ENCODE measurements at regions not wholly inside any gene's neighbourhood (a gene's known extent, or its start where the extent isn't known, plus 50 kb on each side); places are given as distances from the start of the nearest gene placed in this dataset.

DNA sequence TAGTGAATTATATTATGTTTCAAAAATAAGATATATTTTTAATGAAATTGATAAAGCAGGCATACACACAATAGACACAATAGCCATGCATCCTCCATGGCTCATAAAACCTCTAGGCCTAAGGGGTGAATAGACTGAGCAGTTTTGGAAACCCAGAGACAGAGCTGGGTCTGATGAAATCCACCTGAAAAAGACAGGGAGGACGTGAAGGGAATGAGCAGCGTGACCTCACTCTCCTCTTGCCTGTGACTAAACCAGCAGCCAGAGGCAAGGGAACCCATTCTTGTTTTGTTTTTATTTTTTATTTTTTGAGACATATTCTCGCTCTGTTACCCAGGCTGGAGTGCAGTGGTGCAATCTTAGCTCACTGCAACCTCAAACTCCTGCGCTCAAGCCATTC lies 424.4 kb upstream of the FAM241A start:
- no peak for DNase-seq (ENCODE audit: low read depth)

DNA sequence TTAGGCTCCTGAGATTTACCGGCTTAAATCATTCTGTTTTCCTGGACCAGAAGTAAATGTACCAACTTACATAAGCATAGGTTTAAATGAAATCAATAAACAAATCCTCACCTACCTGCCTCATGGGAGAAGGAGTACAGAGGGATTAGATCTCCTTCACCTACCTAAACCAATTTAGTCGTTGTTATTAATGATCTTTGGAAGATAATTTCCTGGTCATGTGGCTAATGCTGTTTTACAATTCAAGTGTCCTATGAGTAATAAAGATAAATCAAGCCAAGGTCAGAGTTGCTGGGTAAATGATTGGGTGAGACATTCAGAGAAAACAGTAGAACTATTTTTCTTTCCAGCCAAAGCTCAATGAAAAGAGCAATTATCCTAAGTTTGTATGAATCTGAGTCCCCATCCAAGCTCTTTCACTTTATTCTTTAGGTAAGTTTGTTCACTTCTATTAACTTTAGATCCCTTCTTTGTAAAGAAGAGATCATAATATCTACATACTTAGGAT lies 423.0 kb upstream of the FAM241A start:
- DNase-seq (ENCODE audit: low read depth): no peak

GRCh38 chr4:111736516-111736915 lies 408.7 kb upstream of the FAM241A start:
- DNase-seq (ENCODE audit: low read depth): no peak

DNA sequence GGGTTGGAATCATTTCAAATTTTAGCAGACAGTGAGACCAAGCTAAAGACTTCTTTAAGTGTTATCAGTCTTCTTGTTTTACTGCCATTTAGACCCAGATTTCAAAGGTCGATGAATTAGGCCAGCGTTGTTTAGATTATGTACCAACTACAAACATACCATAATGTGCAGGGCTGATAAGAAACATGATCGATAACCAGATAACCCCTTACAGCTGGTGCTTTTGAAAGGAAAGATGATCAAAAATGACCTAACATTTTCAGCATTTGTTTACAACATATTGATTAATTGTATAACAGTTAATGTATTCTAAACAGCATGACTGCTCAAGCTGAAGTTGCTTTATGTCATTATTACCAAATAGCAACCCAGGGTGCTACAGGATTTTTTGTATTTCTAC lies 400.4 kb upstream of the FAM241A start:
- no peak for DNase-seq (ENCODE audit: low read depth)

DNA sequence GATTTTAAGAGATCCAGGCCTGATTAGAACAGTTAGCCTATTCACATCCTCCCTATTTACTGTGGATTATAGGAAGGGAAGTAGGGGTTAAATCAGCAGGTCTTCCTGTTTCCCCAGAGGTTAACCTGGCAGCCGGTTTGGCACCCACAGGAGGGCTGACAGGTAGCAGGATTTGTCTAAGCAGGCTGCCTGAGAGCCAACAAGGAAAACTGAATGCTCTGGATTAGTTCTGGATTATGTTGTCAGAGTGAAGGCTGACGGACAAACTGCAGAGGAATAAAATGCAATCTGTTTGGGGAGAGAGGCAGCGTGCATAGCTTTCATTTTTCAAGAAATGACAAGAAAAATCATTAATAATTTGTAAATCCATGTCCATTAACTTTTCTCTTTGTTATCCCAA lies 397.1 kb upstream of the FAM241A start:
- no peak for DNase-seq (ENCODE audit: low read depth)

- no peak for DNase-seq (ENCODE audit: low read depth)
Measured at GRCh38 chr4:111754003-111754402, 391.3 kb upstream of the FAM241A start.

GRCh38 chr4:111755571-111755970 lies 389.7 kb upstream of the FAM241A start:
- DNase-seq (ENCODE audit: low read depth): no peak

DNA sequence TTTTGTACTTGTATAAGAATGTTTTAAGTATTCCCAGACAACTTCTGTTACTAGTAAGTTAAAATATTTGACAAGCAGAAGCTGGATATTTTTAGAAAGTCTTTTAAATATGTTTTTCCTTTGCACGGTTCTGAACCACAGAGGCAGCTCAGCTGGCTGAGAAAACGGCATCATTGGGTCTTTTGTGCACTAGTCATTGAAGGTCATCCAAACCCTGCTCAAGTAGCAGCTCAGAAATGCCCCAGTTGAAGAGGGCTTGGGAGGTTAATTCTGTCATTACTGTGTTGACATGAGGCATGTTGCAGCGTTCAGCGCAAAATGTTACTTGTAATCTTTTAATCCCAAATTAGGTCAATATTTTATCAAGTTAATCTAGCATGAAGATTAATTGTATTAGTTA lies 383.7 kb upstream of the FAM241A start:
- DNase-seq (ENCODE audit: low read depth): no peak

DNA sequence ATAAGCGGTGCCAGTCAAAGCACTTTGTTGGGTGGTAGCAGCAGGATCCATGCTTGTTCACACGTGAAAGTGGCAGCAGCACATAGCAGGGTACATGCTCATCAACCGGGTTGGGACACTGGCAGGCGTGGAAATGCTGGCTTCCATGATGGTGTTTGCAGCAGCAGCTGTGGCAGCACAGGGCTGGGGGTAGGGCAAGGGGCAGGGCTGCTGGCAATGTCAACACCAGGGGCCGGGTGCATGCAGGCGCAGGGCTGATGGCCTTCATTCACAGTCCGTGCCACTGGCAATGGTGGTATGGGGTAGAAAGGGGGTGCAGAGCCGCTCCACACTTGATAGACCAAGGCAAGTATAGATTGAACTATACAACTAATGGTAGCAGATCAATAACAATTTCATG lies 374.7 kb upstream of the FAM241A start:
- DNase-seq (ENCODE audit: low read depth): no peak

DNA sequence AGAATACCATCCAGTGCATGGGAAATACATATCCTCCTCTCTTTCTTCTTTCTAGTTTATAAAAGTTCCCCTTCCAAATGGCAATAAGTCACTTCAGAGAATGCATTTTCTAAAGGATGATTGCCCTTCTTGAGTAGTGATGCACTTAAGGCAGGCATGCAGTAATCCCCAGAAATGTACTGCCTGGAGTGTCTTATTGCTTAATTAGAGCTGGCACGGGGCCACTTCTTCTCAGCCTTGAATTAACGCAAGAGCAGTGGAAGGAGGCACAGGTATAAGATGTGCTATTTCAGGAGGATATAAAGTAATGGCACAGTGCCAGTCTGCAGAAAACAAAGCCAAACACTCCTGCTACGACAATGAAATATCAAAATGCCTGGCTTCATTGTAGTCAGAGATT lies 371.4 kb upstream of the FAM241A start:
- DNase-seq (ENCODE audit: low read depth): no peak

GRCh38 chr4:111775556-111776297 lies 369.5 kb upstream of the FAM241A start:
- peak; percentile 14 for DNase-seq (ENCODE audit: low read depth)

DNA sequence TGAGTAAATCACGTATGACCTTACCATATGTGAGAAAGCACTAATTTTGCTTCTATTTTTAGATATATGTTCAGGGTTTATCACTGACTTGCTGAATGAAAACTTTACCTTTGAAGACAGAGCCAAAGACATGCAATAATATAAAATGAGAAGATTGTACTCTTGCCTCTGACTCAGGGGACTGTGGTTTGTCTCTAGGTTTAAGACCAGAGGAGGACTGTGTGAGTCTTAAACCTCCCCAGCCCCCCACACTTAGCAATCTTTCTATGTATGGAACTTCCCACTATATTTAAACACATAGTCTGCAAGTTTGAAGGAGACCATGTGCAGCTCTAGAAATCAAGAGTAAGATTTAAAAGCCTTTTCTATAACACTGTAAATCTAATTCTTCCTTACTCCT lies 368.7 kb upstream of the FAM241A start:
- DNase-seq (ENCODE audit: low read depth): peak; percentile 27

GRCh38 chr4:111778543-111778942 lies 366.7 kb upstream of the FAM241A start:
- DNase-seq (ENCODE audit: low read depth): no peak

DNA sequence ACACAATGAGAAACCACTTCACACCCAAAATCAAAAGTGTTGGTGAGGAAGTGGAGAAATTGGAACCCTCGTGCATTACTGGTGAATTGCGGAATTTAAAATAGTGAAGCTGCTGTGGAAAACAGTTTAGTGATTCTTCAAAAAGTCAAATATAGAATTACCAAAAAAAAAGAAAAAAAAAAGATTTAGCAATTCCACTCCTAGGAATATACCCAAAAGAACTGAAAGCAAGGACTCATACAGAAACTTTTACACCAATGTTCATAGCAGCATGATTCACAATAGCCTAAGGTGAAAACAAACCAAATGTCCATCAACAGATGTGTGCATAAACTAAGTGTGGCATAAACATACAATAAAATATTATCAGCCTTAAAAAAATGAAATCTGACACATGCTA lies 364.3 kb upstream of the FAM241A start:
- DNase-seq (ENCODE audit: low read depth): no peak

GRCh38 chr4:111781611-111782010 lies 363.6 kb upstream of the FAM241A start:
- peak; percentile 6 for DNase-seq (ENCODE audit: low read depth)

DNA sequence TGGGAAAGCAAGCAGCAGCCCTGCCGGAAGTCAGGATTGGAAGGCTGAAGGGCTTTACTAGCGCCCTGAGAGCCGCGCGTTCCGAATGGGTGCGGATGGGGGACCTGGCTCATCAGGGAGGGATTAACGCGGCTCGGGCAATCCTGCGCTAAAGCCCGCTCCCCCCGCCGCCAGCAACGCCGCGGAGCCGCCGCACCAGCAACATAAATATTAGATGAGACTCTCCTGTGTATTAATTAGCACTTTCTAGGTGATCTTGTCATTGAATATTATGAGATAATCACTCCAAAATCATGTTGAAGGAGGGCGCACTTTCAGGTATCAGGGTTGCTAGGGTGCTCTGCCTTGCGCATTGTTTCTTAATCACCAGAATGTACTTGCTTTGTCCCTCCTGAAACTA lies 357.2 kb upstream of the FAM241A start:
- no peak for DNase-seq (ENCODE audit: low read depth)

- DNase-seq (ENCODE audit: low read depth): no peak
Measured at GRCh38 chr4:111789901-111790640, 355.2 kb upstream of the FAM241A start.

GRCh38 chr4:111792632-111793031 lies 352.6 kb upstream of the FAM241A start:
- no peak for DNase-seq (ENCODE audit: low read depth)

DNA sequence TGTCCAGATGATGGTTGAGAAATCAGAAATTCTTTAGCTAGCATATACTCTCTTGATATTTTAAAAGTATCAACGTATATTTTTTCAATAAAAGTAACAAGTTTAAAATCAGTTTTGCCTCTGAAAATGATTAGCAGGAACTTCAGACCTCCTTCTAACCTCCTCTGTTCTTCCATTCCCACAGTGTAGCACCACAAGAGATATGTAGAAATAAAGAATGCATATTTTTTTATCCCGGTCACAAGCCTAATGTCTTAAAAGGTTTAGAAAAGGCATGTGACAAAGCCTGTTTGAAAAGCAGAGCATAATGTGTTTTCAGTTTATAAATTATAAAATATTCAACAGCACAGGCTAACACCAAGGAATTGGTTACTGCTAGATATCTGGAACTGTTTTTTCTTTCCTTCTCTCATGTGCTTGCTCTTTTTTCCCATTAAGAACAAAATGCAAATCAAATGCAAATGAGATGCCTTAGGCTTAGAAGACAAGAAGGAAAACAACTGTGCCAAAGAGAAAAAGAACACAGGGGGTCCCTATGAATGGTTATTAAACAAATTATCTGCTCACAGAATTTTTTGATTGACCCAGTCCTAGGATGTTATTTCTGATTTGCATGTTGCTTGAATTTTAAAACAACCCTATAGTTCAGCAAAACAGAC lies 351.7 kb upstream of the FAM241A start:
- DNase-seq (ENCODE audit: low read depth): no peak

- no peak for DNase-seq (ENCODE audit: low read depth)
Measured at GRCh38 chr4:111797455-111798163, 347.6 kb upstream of the FAM241A start.

GRCh38 chr4:111798840-111799239 lies 346.4 kb upstream of the FAM241A start:
- DNase-seq (ENCODE audit: low read depth): no peak

DNA sequence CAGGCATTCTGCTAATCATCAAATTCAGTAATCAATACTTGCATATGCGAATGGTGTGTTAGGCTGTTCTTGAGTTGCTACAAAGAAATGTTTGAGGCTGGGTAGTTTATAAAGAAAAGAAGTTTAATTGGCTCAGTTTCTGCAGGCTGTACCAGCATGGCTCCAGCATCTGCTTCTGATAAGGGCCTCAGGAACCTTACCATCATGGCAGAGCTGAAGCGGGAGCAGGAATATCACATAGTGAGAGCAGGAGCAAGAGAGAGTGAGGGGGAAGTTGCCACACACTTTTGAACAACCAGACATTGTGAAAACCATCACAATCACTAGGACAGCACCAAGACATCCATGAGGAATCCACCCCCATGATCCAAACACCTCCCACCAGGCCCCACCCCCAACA lies 344.7 kb upstream of the FAM241A start:
- DNase-seq (ENCODE audit: low read depth): no peak

Measured in non-pigmented ciliary epithelial cell (primary cell).